Right atrium auricular region (tissue), 2 donors: ENCODE measurements at regions not wholly inside any gene's neighbourhood (a gene's known extent, or its start where the extent isn't known, plus 50 kb on each side); places are given as distances from the start of the nearest gene placed in this dataset.

Source experiments
- DNase-seq: peaks from one replicate; pipeline ENCODE4 v3.0.0-alpha.2; 2019; ENCODE audit warnings: low spot score
- H3K27ac ChIP-seq, 2 donors: fragments of 200-600 bp; sonication (generic); 1 replicate in 1 of 2; 2 replicates in 1 of 2; pipeline ENCODE4 v1.5.1; 2016 to 2019
- H3K27me3 ChIP-seq, 2 donors: fragments of 200-600 bp; sonication (generic); one replicate each; pipeline versions ENCODE4 v1.5.1 to v1.6.0; 2017 to 2019
- H3K36me3 ChIP-seq: fragments of 200-600 bp; sonication (generic); one replicate; pipeline ENCODE4 v1.5.1; 2016
- H3K4me1 ChIP-seq, 2 donors: fragments of 200-600 bp; sonication (generic); one replicate each; pipeline versions ENCODE4 v1.5.1 to v1.6.0; 2017 to 2019
- H3K4me3 ChIP-seq, 2 donors: fragments of 200-600 bp; sonication (generic); 1 replicate in 1 of 2; 2 replicates in 1 of 2; pipeline ENCODE4 v1.5.1; 2017 to 2019; ENCODE audit warnings: mild to moderate bottlenecking in 1 of 2, moderate library complexity in 1 of 2
- H3K9me3 ChIP-seq, 2 donors: fragments of 200-600 bp; sonication (generic); one replicate each; pipeline ENCODE4 v1.5.1; 2019
- CTCF ChIP-seq, 2 donors: fragments of 200-600 bp; sonication (generic); IDR thresholded peaks; one replicate each; pipeline ENCODE4 v1.5.1; 2019; ENCODE audit warnings: antibody characterized with exemption in 2 of 2

DNA sequence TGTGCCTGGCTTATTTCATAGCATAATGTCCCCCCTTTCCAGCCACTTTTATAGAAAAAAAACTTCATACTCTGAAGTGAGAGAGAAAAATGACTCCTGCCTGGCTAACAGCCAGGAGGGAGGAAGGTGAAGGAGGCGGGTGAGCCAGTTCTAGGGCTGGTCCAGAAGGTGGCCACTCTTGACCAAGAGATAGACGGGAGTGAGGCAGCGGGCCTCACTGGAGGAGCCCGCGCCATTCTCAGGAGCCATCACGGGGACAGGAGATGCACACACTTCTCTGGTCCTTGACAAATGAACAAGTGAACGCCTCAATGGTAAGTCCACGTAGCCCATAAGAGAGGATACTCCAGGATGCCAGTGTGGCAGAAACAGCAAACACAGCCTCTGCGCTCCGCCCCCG, 231.4 kb downstream of the UQCRFS1 start:
- DNase-seq = no peak
- H3K4me3 ChIP-seq = no peak overlapping the region
- no peaks in the 10 kb centered on the region for H3K9me3 ChIP-seq
- no peaks in the 10 kb centered on the region for H3K4me1 ChIP-seq
- no peak for TF ChIP-seq CTCF (IDR thresholded peaks at IDR 0.05)
- H3K36me3 ChIP-seq = no peaks in the 10 kb centered on the region
- H3K27ac ChIP-seq = no peak overlapping the region
- H3K27me3 ChIP-seq = no peaks in the 10 kb centered on the region

DNA sequence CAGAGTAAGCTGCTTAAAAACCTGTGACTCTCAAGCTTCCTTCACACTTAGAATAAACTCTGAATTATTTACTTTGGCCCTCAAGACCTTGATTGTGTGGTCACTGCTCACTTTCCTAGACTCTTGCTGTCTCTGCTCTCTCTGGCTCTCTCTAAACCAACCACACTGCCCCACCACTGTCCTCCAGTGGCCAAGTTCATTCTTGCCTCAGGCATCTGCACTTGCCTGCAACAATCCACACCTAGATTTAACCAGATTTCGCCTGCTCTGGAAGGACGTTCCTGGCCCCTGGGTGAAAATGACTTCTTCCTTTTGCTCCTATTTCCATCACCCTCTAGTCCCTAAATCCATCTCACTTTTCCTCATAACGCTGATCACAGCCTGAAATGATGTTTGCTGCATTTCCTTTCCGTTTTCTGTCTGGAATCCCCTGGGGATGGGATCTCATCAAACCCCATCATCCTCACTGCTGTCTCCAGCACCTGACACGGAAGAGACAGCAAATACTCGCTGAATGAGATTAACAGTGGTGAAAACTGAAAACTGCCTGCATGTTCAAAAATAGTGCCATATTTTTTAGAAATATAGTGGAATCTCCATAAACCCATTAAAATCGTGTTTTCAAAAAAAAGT, 232.6 kb downstream of the UQCRFS1 start:
- no peak overlapping the region for H3K4me3 ChIP-seq
- no peaks in the 10 kb centered on the region for H3K4me1 ChIP-seq
- H3K36me3 ChIP-seq = no peaks in the 10 kb centered on the region
- no peak for DNase-seq
- no peak overlapping the region for H3K27ac ChIP-seq
- H3K9me3 ChIP-seq = no peaks in the 10 kb centered on the region
- peak; percentile 22 to 65 for TF ChIP-seq CTCF (IDR thresholded peaks at IDR 0.05)
- no peaks in the 10 kb centered on the region for H3K27me3 ChIP-seq

GRCh38 chr19:28977826-28978225, 235.1 kb downstream of the UQCRFS1 start:
- TF ChIP-seq CTCF (IDR thresholded peaks at IDR 0.05) = no peak
- Histone ChIP-seq H3K27ac (no peak overlapping the region), H3K9me3 (no peaks in the 10 kb centered on the region), H3K27me3 (no peaks in the 10 kb centered on the region), H3K4me3 (no peak overlapping the region), H3K36me3 (no peaks in the 10 kb centered on the region), H3K4me1 (peaks cover 0 to 6% of the 10 kb centered on the region in 2 donors)
- no peak for DNase-seq

DNA sequence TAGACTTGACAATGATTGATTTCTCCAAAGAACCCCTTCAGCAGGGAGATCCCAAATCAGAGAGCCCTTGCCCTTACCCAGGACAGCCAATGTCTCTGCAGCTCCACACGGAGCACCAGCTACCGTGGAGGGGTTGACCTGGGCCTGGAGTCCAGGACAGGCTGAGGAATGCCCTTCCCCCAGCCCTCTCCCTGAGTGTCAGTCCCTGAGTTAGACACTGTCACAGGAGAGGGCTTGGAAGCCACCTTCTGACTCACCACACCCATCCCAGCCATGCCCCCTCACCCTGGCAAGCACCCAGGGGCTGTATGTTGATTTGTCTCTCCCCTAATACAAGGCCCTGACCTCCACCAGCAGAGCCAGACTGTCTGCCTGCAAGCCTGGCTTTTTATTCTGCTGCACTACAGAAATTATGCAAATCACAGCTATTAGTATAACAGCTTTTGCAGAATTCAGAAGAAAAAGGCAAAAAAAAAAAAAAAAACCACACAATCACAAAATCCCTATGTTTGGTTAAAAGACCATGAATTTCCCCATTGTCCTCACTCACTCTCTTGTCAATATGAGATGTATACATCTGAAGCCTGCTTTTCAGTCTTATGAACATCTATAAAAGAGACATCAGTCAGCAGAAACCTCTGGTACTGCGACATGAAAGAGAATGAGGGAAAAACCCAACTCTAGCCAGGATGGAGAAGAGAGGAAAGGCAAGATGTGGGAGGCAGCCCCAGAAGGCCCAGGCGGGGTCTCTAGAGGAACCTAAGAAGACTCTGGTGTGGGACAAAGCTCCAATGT, 240.7 kb downstream of the UQCRFS1 start:
- DNase-seq = no peak
- no peak for TF ChIP-seq CTCF (IDR thresholded peaks at IDR 0.05)
- Histone ChIP-seq H3K4me1 (peaks cover 0 to 17% of the 10 kb centered on the region in 2 donors), H3K36me3 (no peaks in the 10 kb centered on the region), H3K27ac (no peak overlapping the region), H3K9me3 (no peaks in the 10 kb centered on the region), H3K4me3 (no peak overlapping the region), H3K27me3 (no peaks in the 10 kb centered on the region)

DNA sequence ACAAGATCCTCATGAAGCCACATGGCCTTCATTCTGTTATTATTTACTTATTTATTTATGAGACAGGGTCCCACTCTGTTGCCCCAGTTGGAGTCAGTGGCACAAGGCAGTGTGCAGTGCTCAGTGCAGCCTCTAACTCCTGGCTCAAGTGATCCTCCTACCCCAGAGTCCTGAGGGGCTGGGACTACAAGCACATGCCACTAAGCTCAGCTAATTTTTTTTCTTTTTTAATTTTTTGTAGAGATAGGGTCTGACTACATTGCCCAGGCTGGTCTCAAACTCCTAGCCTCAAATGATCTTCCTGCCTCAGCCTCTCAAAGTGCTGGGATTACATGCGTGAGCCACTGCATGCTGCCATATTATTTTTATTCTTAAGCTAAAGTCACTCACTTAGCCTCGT, 241.4 kb downstream of the UQCRFS1 start:
- no peak for DNase-seq
- Histone ChIP-seq H3K4me3 (no peak overlapping the region), H3K9me3 (no peaks in the 10 kb centered on the region), H3K4me1 (peaks cover 0 to 18% of the 10 kb centered on the region in 2 donors), H3K36me3 (no peaks in the 10 kb centered on the region), H3K27ac (no peak overlapping the region), H3K27me3 (no peaks in the 10 kb centered on the region)
- TF ChIP-seq CTCF (IDR thresholded peaks at IDR 0.05) = no peak
